DOHH2 (cell line): ENCODE measurements at regions not wholly inside any gene's neighbourhood (a gene's known extent, or its start where the extent isn't known, plus 50 kb on each side); places are given as distances from the start of the nearest gene placed in this dataset.

Experiments
- H3F3A ChIP-seq: fragments of 200-600 bp; sonication (generic), shearing (Covaris generic); 2 replicates; pipeline ENCODE4 v1.6.0; 2016; ENCODE audit warnings: antibody characterized with exemption, mild to moderate bottlenecking; ENCODE audit not compliant: control insufficient read depth, insufficient read depth
- H3K27ac ChIP-seq: fragments of 200-600 bp; sonication (generic); 2 replicates; pipeline ENCODE4 v1.5.1; 2014; ENCODE audit warnings: low read depth, mild to moderate bottlenecking, low read length, moderate library complexity
- H3K27me3 ChIP-seq: fragments of 200-600 bp; sonication (generic); 2 replicates; pipeline ENCODE4 v1.6.1; 2014; ENCODE audit warnings: mild to moderate bottlenecking, low read length, mixed read lengths; ENCODE audit not compliant: control insufficient read depth
- H3K36me3 ChIP-seq: fragments of 200-600 bp; sonication (generic); 2 replicates; pipeline ENCODE4 v1.6.1; 2014; ENCODE audit warnings: mild to moderate bottlenecking, low read length, moderate library complexity, mixed read lengths; ENCODE audit not compliant: control insufficient read depth
- H3K4me1 ChIP-seq: fragments of 200-600 bp; sonication (generic); 2 replicates; pipeline ENCODE4 v1.6.1; 2014; ENCODE audit warnings: mild to moderate bottlenecking, low read length, mixed read lengths; ENCODE audit not compliant: control insufficient read depth
- H3K4me2 ChIP-seq: fragments of 200-600 bp; sonication (generic); 2 replicates; pipeline ENCODE4 v1.6.0; 2014; ENCODE audit warnings: mild to moderate bottlenecking, low read length, moderate library complexity
- H3K4me3 ChIP-seq: fragments of 200-600 bp; sonication (generic); 2 replicates; pipeline ENCODE4 v1.5.1; 2014; ENCODE audit warnings: mild to moderate bottlenecking, low read length, mixed read lengths
- H3K79me2 ChIP-seq: fragments of 200-600 bp; sonication (generic); 2 replicates; pipeline ENCODE4 v1.6.1; 2014; ENCODE audit warnings: mild to moderate bottlenecking, low read length, mixed read lengths; ENCODE audit not compliant: control insufficient read depth
- H3K9me2 ChIP-seq: fragments of 200-600 bp; sonication (generic); replicated peaks from 2 replicates; pipeline ENCODE4 v1.6.1; 2014; ENCODE audit warnings: mild to moderate bottlenecking, low read length, mixed read lengths; ENCODE audit not compliant: control insufficient read depth
- H3K9me3 ChIP-seq: fragments of 200-600 bp; sonication (generic); 2 replicates; pipeline ENCODE4 v1.6.1; 2014; ENCODE audit warnings: antibody characterized with exemption, low read length, mixed read lengths; ENCODE audit not compliant: control insufficient read depth, insufficient read depth
- H4K20me1 ChIP-seq: fragments of 200-600 bp; sonication (generic); 2 replicates; pipeline ENCODE4 v1.6.0; 2014; ENCODE audit warnings: low read depth, mild to moderate bottlenecking, antibody characterized with exemption, low read length, moderate library complexity; ENCODE audit not compliant: control insufficient read depth, insufficient read depth
- EZH2phosphoT487 ChIP-seq: fragments of 200-600 bp; sonication (generic); IDR thresholded peaks from 2 replicates; pipeline ENCODE4 v1.6.1; 2017; ENCODE audit warnings: borderline replicate concordance, mild to moderate bottlenecking, antibody characterized with exemption, low read length, moderate library complexity, mixed read lengths
- TF ChIP-seq, protein P1 (sequence below): fragments of 200-600 bp; sonication (generic); IDR thresholded peaks from one replicate; pipeline ENCODE4 v1.5.1; 2014; ENCODE audit warnings: antibody characterized with exemption, mild to moderate bottlenecking, low read depth, low read length; ENCODE audit not compliant: poor library complexity, severe bottlenecking

GRCh38 chr4:163631288-163631687 lies 136.8 kb downstream of the TMA16 start:
- Histone ChIP-seq H3K4me3 (no peak overlapping the region), H3K9me2 (no peaks in the 10 kb centered on the region), H3K36me3 (no peaks in the 10 kb centered on the region), H3K4me2 (no peak overlapping the region), H3K27me3 (no peaks in the 10 kb centered on the region), H3K4me1 (no peaks in the 10 kb centered on the region), H3K79me2 (no peaks in the 10 kb centered on the region), H3K9me3 (no peaks in the 10 kb centered on the region), H3F3A (no peaks in the 10 kb centered on the region), H3K27ac (no peak overlapping the region), H4K20me1 (no peaks in the 10 kb centered on the region)
- no peak for TF ChIP-seq EZH2phosphoT487
- TF ChIP-seq, protein P1, sequence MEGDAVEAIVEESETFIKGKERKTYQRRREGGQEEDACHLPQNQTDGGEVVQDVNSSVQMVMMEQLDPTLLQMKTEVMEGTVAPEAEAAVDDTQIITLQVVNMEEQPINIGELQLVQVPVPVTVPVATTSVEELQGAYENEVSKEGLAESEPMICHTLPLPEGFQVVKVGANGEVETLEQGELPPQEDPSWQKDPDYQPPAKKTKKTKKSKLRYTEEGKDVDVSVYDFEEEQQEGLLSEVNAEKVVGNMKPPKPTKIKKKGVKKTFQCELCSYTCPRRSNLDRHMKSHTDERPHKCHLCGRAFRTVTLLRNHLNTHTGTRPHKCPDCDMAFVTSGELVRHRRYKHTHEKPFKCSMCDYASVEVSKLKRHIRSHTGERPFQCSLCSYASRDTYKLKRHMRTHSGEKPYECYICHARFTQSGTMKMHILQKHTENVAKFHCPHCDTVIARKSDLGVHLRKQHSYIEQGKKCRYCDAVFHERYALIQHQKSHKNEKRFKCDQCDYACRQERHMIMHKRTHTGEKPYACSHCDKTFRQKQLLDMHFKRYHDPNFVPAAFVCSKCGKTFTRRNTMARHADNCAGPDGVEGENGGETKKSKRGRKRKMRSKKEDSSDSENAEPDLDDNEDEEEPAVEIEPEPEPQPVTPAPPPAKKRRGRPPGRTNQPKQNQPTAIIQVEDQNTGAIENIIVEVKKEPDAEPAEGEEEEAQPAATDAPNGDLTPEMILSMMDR, result no peak

DNA sequence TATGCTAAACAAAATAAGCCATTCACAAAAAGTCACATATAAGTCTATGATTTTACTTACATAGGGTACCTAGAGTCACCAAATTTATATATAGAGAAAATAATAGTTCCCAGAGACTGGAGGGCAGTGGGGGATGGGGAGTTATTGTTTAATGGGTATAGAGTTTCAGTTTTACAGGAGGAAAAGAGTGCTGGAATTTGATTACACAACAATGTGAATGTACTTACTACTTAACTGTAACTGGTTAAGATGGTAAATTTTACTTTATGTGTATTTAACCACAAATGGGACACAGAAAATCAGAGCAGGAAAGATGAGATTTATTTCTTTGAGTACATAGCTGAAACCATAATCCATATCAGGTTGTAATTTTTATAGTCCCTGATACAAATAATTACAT lies 144.4 kb downstream of the TMA16 start:
- Histone ChIP-seq H3F3A (no peaks in the 10 kb centered on the region), H3K4me1 (0 out of 2 replicates have a peak, but pooled peaks cover 3% of the 10 kb centered on the region), H3K9me2 (no peaks in the 10 kb centered on the region), H3K4me3 (no peak overlapping the region), H3K9me3 (no peaks in the 10 kb centered on the region), H3K4me2 (no peak overlapping the region), H4K20me1 (no peaks in the 10 kb centered on the region), H3K79me2 (no peaks in the 10 kb centered on the region), H3K27ac (no peak overlapping the region), H3K36me3 (no peaks in the 10 kb centered on the region), H3K27me3 (no peaks in the 10 kb centered on the region)
- TF ChIP-seq EZH2phosphoT487, result no peak
- TF ChIP-seq, protein P1, result no peak

DNA sequence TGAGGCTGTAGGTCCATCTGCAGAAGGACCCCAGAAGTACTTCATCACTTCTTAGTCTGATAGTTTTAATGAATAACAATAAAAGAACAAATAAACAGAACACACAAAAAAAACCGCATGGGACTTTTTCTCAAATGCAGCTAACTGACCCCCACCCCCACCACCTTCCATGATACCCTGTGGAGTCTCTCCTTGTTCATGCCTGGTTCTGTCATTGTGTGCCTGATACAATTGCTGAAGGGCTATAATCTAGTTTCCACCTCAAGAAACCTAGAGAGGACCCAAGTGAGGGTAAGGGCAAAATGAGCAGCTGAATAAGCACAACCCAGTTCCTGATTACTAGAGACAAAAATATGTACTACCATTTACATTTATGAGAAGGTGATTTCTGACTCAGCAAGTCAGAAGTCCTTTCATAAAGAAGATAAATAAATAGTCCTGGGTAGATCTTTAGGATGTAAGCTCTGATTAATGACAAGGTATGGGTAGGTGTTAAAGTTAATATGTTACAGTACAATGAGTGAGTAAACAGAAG lies 155.1 kb downstream of the TMA16 start:
- peaks cover 15% of the 10 kb centered on the region; the same call in 1 of the 2 replicates for H3K9me3 ChIP-seq
- no peaks in the 10 kb centered on the region for H3K36me3 ChIP-seq
- no peaks in the 10 kb centered on the region for H3K79me2 ChIP-seq
- no peaks in the 10 kb centered on the region for H3K4me1 ChIP-seq
- H4K20me1 ChIP-seq, result no peaks in the 10 kb centered on the region
- H3K27me3 ChIP-seq, result no peaks in the 10 kb centered on the region
- no peak overlapping the region for H3K4me3 ChIP-seq
- H3K9me2 ChIP-seq, result no peaks in the 10 kb centered on the region
- TF ChIP-seq, protein P1, result no peak
- TF ChIP-seq EZH2phosphoT487, result no peak
- no peaks in the 10 kb centered on the region for H3F3A ChIP-seq
- H3K27ac ChIP-seq, result no peak overlapping the region
- H3K4me2 ChIP-seq, result no peak overlapping the region
